Ovary (tissue), 7 donors: ENCODE measurements at regions not wholly inside any gene's neighbourhood (a gene's known extent, or its start where the extent isn't known, plus 50 kb on each side); places are given as distances from the start of the nearest gene placed in this dataset.

Source experiments
- DNase-seq, 5 donors: peaks; one replicate each; pipeline ENCODE4 v3.0.0-alpha.2; 2019 to 2020
- H3K27ac ChIP-seq, 2 donors: fragments of 200-600 bp; one replicate each; pipeline versions ENCODE4 v1.5.1 to v1.8.0; 2019 to 2022
- H3K27me3 ChIP-seq: fragments of 200-600 bp; one replicate; pipeline ENCODE4 v1.8.0; 2022
- H3K36me3 ChIP-seq: fragments of 200-600 bp; sonication (generic); one replicate; pipeline ENCODE4 v1.5.1; 2019
- H3K4me1 ChIP-seq: one replicate; pipeline ENCODE4 v1.8.1; 2013; ENCODE audit warnings: mild to moderate bottlenecking, moderate library complexity; ENCODE audit not compliant: insufficient read depth
- H3K4me3 ChIP-seq: fragments of 200-600 bp; sonication (generic); one replicate; pipeline ENCODE4 v1.5.1; 2017
- H3K9me3 ChIP-seq, 2 donors: fragments of 200-600 bp in 1 of 2; sonication (generic) in 1 of 2; one replicate each; pipeline versions ENCODE4 v1.5.1 to v1.8.1; 2013 to 2019; ENCODE audit warnings: mild to moderate bottlenecking in 1 of 2, moderate library complexity in 1 of 2
- CTCF ChIP-seq, 3 donors: fragments of 450-650 bp in 2 of 3; fragments of 200-600 bp in 1 of 3; IDR thresholded peaks; one replicate each; pipeline versions ENCODE4 v1.5.1 to v1.8.0; 2016 to 2022; ENCODE audit warnings: antibody characterized with exemption in 3 of 3, mild to moderate bottlenecking in 1 of 3
- EP300 ChIP-seq: sonication (generic); formaldehyde crosslinking; IDR thresholded peaks from one replicate; pipeline ENCODE4 v1.6.1; 2017; ENCODE audit warnings: antibody characterized with exemption
- POLR2A ChIP-seq: fragments of 450-650 bp; IDR thresholded peaks from one replicate; pipeline ENCODE4 v1.6.1; 2017; ENCODE audit warnings: antibody characterized with exemption, mild to moderate bottlenecking, moderate library complexity
- WGBS, 3 donors: extraction: QIAGEN DNeasy Blood & Tissue Kit in 1 of 3; methylation state at CpG; one replicate each; pipeline versions ENCODE4 v1.1.5 to v1.1.7; 2013 to 2017; 5-methylcytosine and 5-hydroxymethylcytosine counted together
- intact Hi-C, 4 donors: fragments of 100-400 bp; cut with DNase I; formaldehyde crosslinking; loops; one replicate each; pipeline versions ENCODE4 v1.11.0 to v1.15.1; 2022 to 2023
- donor health status: DM: no; HTN: no; CAD: no; lungs with moderate emphysema.
- donor health status: DM: no; HTN: no; CAD: no.
- donor health status: Bipolar disorder and iron deficiency.
- donor health status: DM: no; HTN: no; CAD: no.
- donor health status: DM: yes; HTN: yes; CAD: no.

- Histone ChIP-seq H3K36me3 (no peaks in the 10 kb centered on the region), H3K9me3 (no peaks in the 10 kb centered on the region), H3K27ac (no peak overlapping the region), H3K4me3 (no peak overlapping the region), H3K27me3 (no peaks in the 10 kb centered on the region), H3K4me1 (no peaks in the 10 kb centered on the region)
- no peak for DNase-seq
- intact Hi-C loops = no loop called here
- 73 to 93% (median 87%) methylated on average over 1 of the region's 1 CpG for WGBS, 3 donors
- no peak for TF ChIP-seq EP300
- no peak for TF ChIP-seq POLR2A
- TF ChIP-seq CTCF (IDR thresholded peaks at IDR 0.05) = no peak
These were observed 278.3 kb downstream of the RBM43 start for GRCh38 chr2:150983314-150983897.

GRCh38 chr2:150981826-150982225 lies 279.8 kb downstream of the RBM43 start:
- H3K36me3 ChIP-seq = no peaks in the 10 kb centered on the region
- TF ChIP-seq POLR2A = no peak
- no peak for TF ChIP-seq EP300
- no peak for TF ChIP-seq CTCF (IDR thresholded peaks at IDR 0.05)
- WGBS, 3 donors = 56 to 61% (median 57%) methylated on average over 2 of the region's 2 CpGs
- intact Hi-C loops = no loop called here
- no peaks in the 10 kb centered on the region for H3K27me3 ChIP-seq
- DNase-seq = no peak
- no peaks in the 10 kb centered on the region for H3K4me1 ChIP-seq
- no peaks in the 10 kb centered on the region for H3K9me3 ChIP-seq
- no peak overlapping the region for H3K27ac ChIP-seq
- H3K4me3 ChIP-seq = no peak overlapping the region

GRCh38 chr2:150978053-150978452 lies 283.6 kb downstream of the RBM43 start:
- H3K27me3 ChIP-seq = no peaks in the 10 kb centered on the region
- H3K9me3 ChIP-seq = no peaks in the 10 kb centered on the region
- no peaks in the 10 kb centered on the region for H3K4me1 ChIP-seq
- WGBS, 3 donors = 71 to 79% (median 77%) methylated on average over 3 of the region's 3 CpGs
- no peak for DNase-seq
- intact Hi-C loops = no loop called here
- H3K36me3 ChIP-seq = no peaks in the 10 kb centered on the region
- no peak overlapping the region for H3K27ac ChIP-seq
- TF ChIP-seq EP300 = no peak
- no peak for TF ChIP-seq CTCF (IDR thresholded peaks at IDR 0.05)
- TF ChIP-seq POLR2A = no peak
- H3K4me3 ChIP-seq = no peak overlapping the region

GRCh38 chr2:150977296-150977695 lies 284.4 kb downstream of the RBM43 start:
- no peak for DNase-seq
- H3K36me3 ChIP-seq = no peaks in the 10 kb centered on the region
- H3K27ac ChIP-seq = no peak overlapping the region
- TF ChIP-seq EP300 = no peak
- no peak for TF ChIP-seq CTCF (IDR thresholded peaks at IDR 0.05)
- TF ChIP-seq POLR2A = no peak
- no peak overlapping the region for H3K4me3 ChIP-seq
- no peaks in the 10 kb centered on the region for H3K4me1 ChIP-seq
- no peaks in the 10 kb centered on the region for H3K27me3 ChIP-seq
- 91 to 93% (median 93%) methylated on average over 4 of the region's 4 CpGs for WGBS, 3 donors
- intact Hi-C loops = no loop called here
- H3K9me3 ChIP-seq = no peaks in the 10 kb centered on the region
